ENCODE measurements at regions not wholly inside any gene's neighbourhood (a gene's known extent, or its start where the extent isn't known, plus 50 kb on each side); places are given as distances from the start of the nearest gene placed in this dataset.

DNA sequence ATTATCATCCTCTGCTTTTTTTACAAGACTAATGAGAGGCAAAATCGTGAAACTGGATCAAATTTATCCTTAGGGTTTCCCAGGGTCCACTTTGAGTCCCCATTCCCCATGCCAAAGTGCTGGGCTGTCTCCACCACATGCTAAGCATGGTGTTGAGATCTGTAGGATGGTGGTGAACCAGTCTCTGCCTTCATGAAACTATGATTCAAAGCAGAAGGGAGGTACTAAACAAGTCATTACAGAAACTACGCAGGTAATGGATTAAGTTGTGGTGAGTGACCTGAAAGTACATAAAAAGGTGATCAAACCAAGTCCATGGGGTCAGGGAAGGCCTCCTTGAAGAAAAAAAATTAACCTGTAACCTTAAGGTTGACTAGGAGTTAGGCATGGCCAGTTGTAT is 265.2 kb downstream of the ATG4C start:
- no peak for DNase-seq

GRCh38 chr1:63051356-63051755 is 267.4 kb downstream of the ATG4C start:
- DNase-seq = no peak

DNA sequence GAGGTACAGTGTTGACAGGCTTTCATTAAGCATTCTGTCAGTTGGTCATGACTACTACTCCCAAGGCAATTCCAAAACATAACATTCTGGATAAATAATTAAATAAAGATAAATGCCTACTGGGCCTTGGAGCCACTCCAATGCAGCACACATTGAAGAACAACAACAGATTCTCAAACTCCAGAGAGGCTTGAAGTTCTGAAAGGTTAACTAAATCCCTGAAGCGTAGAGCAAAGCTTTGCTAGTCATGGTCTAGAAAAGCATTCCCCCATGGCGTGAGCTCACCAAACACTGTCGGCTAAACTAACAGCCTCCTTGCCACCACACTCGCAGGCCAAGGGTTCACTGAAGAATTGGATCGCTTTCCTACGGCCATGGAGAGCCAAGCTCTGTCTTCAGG is 268.0 kb downstream of the ATG4C start:
- DNase-seq = no peak

GRCh38 chr1:63054184-63054583 is 268.2 kb upstream of the FOXD3 start:
- no peak for DNase-seq

- DNase-seq = no peak
Observed at GRCh38 chr1:63063367-63063766, 259.0 kb upstream of the FOXD3 start.

DNA sequence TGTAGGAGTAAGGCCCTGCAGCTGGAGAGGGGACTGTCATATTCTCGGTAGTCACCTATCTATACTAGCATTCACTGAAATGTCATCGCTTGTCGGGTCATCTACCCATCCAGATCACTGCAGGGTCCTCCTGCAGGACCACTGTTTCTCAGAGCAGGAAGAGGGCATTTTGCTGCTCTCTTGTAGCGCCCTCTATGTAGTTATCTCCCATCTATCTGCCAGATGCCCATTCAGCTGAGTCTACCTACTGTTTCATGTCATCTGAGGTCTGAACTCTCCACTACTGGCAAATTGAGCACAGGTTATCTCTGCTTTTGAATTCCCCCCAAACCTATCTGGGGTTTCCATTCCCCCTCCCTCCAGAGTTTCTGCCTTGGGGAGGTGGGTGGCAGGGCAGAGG is 258.2 kb upstream of the FOXD3 start:
- no peak for DNase-seq

DNA sequence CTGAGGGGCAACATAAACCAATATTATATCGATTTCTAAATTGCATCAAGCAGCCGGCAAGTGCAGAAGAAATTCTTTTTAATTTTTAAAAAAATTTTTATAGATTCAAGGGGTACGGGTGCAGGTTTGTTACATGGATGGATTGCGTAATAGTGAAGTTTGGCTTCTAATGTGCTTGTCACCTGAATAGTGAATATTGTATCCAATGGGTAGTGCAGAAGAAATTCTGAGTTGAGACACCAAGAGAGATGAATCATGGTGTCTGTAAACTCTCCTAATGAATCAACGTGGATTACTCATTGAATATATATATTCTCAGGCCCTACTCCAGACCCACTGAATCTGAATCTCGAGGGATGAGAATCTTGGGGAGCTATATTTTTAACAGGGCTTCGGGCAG is 253.7 kb upstream of the FOXD3 start:
- no peak for DNase-seq

DNA sequence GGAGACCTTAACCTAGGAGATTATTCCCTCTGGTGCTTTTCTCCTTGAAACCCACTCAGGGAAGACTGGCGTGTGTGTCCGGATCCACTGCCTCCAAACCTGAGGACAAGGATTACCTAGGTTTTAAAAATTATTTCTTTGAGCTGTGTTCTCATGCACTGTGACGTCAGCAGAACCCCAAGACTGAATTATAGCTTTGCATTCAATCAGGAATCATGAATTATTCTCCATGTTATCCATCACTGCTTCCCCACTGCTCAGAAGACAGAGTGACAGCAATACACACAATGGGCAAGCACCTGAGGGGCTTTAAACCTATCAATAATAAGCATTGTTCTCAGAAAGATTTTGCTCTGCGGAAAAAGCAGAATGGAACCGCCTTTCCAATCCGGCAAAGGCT is 253.2 kb upstream of the FOXD3 start:
- no peak for DNase-seq

DNA sequence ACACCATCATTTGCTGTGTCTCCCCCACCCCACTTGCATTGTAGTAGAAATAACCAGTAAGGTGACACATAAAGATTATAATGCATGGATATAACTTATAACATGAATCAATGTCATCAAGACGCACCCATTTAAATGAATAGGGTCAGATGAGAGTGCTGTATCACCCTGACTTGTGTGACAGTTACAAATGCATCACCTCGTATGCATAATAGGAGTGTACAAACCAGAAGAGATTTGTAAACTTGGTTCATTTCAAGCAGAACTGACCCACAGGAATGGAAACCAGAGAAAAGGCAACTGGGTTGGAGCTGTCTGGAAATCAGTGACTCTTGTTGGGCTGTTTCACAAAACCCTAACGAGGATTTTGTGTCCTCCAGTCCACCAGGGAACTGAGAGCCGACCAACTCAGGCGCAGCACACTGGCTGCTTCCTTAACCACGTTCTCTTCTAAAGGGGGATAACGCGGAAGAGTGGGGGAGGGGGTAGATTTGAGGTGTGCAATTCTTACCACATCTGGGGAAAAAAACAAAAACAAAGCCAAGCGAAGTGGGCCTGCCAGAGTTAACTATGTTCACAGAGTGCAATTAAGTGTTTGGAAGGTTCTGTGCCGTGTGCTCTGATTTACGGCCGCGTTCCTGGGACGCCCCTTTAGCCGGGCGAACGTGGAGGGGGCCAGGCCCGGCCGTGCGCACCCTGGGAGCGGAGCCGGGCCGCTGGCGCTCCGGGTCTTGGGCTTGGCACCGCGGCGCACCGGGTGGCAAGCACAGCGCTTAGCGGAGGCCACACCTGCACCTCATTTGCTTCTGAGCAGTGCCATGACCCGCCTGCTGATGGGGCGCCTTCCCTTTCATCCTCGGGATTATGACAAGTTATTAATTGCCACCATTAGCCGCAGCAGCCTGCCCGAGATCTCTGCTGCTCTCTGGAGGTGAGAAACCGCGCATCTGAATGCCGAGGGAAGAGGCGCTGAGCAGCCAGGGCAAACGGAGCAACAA is 248.8 kb upstream of the FOXD3 start:
- DNase-seq = no peak

DNA sequence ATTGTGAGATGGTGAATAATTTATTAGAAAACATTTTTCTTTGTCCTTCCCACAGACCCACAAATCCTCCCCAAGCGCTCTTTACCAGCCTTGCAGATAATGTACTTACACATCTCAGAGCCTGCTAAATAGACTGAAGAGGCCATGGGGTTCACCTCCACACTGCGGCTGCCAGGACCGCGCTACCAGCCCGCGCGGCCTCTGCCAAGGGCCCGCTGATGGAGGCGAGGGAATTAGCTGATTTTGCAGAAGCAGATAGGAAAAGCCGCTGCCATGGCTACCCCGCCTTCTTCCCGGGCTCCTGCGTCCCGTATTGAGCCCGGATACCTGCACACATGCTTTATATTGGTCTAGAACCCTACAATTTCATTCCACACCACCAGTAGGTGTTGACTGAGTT is 248.0 kb upstream of the FOXD3 start:
- no peak for DNase-seq

- DNase-seq = no peak
Observed at GRCh38 chr1:63082766-63083165, 239.6 kb upstream of the FOXD3 start.

DNA sequence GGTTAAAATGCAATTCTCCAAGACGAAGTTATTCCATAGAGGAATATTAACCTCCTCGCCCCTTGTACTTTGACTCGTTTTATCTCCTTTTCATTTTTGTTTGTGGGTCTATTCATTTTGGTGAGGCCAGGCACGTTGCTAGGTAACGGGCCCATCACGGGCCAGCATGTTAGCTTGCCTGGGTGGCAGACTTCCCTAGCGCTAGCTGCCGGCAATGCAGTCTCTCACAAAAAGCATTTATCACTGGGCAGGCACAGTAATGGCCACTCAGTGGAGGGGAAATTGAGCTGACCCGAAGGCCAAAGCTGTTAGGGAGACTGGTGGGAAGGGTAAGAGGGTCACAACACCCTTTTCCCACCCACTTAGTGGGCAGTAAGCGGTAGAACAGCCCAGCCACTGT is 234.4 kb upstream of the FOXD3 start:
- no peak for DNase-seq

DNA sequence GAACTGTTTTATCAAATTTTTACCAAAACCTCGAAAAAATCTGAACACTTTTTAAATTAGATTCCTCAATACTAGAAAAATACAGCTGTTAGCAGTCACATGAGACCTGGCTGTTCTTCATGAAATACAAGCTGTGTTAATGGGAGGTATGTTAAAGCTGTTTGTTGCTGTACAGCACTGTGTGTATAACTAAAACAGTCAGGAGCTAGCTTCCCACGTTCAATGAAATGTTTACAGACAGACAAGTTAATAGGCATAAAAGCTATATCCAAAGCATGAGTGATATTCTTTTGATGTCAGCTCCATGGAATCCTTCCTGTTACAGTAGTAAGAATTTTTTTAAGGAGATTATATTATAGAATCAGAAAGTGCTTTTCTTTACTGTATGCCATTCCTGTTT is 223.2 kb upstream of the FOXD3 start:
- no peak for DNase-seq

DNA sequence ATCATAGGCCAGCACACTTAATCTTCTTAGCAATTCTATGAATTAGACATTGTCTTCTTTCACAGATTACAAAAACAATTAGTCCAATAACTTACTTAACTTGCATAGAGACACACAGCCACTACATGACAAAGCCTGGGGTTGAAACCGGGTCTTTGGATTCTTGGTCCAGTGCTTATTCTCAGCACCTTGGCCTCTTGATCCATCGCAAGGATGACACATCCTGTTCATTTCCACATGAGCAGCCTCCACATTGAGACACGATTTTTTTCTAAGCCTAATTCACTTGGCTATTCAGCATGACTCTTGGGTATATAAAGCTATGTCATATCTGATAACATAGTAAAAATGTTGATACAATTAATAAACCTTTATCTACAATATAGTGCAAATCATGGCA is 221.0 kb upstream of the FOXD3 start:
- DNase-seq = no peak

DNA sequence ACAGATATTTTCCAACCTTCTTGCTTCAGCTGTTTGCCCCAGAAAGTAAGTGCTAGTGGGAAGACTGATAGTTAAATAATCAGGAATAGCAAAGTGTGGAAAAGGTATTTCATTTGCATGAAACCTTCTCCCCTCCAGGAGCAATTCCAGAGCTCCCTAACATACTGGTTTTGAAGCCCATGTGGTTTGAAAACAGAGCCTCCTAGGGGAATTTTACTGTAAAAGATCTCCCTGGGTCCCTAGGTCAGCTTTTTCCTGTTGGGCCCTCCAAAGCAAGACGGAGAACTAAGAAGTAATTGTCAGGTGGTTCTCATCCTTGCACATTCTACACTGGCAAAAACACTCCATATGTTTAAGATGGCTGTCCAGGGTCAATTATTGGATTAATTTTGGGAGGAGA is 218.7 kb upstream of the FOXD3 start:
- no peak for DNase-seq

- DNase-seq = no peak
Observed at GRCh38 chr1:63107066-63107465, 215.3 kb upstream of the FOXD3 start.

GRCh38 chr1:63108206-63108605 is 214.2 kb upstream of the FOXD3 start:
- DNase-seq = no peak

GRCh38 chr1:63112155-63112900 is 210.0 kb upstream of the FOXD3 start:
- no peak for DNase-seq

DNA sequence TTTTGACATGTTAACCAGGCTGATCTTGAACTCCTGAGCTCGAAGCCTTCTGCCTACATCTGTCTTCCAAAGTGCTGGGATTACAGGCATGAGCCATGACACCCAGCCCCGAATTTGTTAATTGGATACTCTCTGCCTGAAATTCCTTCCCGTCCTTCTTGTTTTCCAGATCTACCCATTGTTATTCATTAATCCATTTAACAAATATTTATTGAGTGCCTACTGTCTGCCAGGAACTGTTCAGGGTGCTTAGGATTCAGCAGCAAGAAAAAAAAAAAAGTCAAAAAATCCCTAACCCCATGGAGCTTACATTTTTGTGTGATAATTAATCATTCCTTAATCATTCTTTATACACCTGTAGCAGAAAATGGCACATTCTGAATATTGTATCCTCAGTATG is 206.8 kb upstream of the FOXD3 start:
- DNase-seq = no peak

- DNase-seq = no peak
Observed at GRCh38 chr1:63116016-63116415, 206.4 kb upstream of the FOXD3 start.

- no peak for DNase-seq
Observed at GRCh38 chr1:63119575-63120155, 202.7 kb upstream of the FOXD3 start.

DNA sequence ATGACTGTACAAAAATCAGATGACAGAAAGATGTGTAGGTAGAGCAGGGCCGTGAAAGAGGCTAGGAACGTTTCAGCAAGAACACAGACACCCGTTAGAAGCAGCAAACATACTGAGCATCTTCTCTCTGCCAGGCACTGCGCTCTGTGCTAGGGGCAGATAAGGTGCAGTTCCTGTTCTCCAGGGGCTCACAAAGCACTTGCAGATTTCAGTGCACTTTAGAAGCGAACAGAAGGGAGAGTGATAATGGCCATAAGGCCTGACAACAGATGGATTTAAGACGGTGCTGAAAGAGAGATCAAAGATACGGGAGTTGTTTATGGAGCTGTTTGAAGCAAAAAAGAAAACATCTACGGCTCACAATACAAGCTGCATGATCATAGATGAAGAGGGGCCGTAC is 200.3 kb upstream of the FOXD3 start:
- DNase-seq = no peak

- no peak for DNase-seq
Observed at GRCh38 chr1:63124666-63125191, 197.6 kb upstream of the FOXD3 start.

DNA sequence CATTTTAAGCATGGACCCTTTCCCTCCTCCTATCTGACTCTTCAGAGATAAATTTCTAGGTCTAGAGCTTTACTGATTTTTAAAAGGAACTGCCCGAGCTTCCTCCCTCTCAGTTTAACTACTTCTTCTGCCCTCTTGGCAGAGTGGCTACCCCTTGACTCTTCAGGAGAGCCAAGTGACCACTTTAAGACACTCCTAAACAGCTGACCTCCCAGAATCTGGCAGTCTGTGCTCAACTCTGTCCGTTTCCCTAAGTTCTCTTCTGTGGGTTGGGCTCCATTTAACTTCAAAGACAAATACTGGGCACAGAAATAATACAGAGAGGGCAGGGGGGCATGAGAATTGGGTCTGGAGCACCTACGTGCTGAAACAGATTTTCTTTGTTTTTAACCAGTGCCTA is 196.3 kb upstream of the FOXD3 start:
- DNase-seq = no peak
